Prostate gland (tissue), 2 donors: ENCODE measurements at regions not wholly inside any gene's neighbourhood (a gene's known extent, or its start where the extent isn't known, plus 50 kb on each side); places are given as distances from the start of the nearest gene placed in this dataset.

Experiments
- POLR2A ChIP-seq: fragments of 450-650 bp; IDR thresholded peaks from one replicate; pipeline ENCODE4 v1.6.1; 2016; ENCODE audit warnings: antibody characterized with exemption, mild to moderate bottlenecking
- POLR2AphosphoS5 ChIP-seq: sonication (generic); formaldehyde crosslinking; IDR thresholded peaks from one replicate; pipeline ENCODE4 v1.6.1; 2017; ENCODE audit warnings: antibody characterized with exemption
- TF ChIP-seq, protein P1 (sequence below), 4 experiments: fragments of 200-600 bp in 2 of 4; fragments of 450-650 bp in 2 of 4; sonication (generic) in 2 of 4; IDR thresholded peaks; 1 replicate in 3 of 4; 2 replicates in 1 of 4; pipeline ENCODE4 v1.5.1; 2016 to 2019; ENCODE audit warnings: antibody characterized with exemption in 4 of 4, mild to moderate bottlenecking in 2 of 4, moderate library complexity in 2 of 4

DNA sequence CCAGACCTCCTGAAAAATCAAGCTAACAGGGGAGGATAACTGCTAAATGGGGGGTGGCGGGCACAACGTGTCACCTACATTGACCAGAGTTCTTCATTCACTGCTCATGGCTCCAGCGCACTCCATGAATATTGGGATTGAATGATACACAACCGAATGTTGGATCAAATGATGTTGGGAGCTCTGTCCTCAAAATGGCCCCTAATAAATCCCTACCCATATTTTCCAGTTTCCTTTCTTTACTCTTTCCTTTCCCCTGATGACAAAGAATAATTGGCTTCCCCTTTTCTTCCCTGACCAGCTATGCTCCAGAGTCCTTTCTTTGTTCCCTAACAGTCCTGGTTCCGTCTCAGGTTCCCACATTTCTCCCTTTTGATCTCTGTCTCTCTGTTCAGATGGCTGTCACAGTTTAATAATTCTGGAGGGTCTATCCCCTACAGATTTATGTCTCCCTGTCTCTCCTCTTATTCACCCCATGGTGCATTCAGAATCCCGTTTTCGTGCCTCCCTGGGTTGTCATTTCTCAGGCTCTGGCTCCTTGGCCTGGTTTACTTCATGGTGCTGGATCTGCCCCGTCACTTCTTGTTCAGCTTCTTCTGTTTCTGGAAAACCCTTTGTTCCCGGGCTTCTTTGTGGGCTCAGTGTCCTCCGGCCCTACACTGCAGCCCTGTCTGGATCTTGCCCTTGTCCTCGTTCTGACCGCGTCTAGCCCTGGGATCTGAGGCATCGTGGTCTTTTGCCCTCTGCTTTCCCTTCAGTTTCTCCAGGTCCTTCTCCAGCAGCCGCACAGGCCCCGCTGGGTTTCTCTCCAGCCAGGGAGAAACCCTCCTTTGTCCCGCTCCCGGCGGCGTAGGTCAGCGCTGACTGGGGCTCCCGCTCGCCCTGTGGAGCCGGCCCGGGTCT lies 78.3 kb downstream of the NDUFS5 start:
- TF ChIP-seq, protein P1, sequence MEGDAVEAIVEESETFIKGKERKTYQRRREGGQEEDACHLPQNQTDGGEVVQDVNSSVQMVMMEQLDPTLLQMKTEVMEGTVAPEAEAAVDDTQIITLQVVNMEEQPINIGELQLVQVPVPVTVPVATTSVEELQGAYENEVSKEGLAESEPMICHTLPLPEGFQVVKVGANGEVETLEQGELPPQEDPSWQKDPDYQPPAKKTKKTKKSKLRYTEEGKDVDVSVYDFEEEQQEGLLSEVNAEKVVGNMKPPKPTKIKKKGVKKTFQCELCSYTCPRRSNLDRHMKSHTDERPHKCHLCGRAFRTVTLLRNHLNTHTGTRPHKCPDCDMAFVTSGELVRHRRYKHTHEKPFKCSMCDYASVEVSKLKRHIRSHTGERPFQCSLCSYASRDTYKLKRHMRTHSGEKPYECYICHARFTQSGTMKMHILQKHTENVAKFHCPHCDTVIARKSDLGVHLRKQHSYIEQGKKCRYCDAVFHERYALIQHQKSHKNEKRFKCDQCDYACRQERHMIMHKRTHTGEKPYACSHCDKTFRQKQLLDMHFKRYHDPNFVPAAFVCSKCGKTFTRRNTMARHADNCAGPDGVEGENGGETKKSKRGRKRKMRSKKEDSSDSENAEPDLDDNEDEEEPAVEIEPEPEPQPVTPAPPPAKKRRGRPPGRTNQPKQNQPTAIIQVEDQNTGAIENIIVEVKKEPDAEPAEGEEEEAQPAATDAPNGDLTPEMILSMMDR (IDR thresholded peaks at IDR 0.05): no peak
- TF ChIP-seq POLR2AphosphoS5 (no peak), POLR2A (no peak)
